GM12873 (cell line): ENCODE measurements at regions not wholly inside any gene's neighbourhood (a gene's known extent, or its start where the extent isn't known, plus 50 kb on each side); places are given as distances from the start of the nearest gene placed in this dataset.

Experiments used
- CTCF ChIP-seq: IDR thresholded peaks from 2 replicates; pipeline ENCODE4 v1.5.1; 2012; ENCODE audit warnings: low read depth, mild to moderate bottlenecking, moderate library complexity, low read length, control low read depth; ENCODE audit not compliant: insufficient read depth; ENCODE audit errors: missing control alignments

GRCh38 chr10:3469639-3470020 lies 297.0 kb upstream of the PITRM1 start:
- no peak for TF ChIP-seq CTCF

- TF ChIP-seq CTCF, result no peak
Measured at GRCh38 chr10:3468919-3469638, 296.5 kb upstream of the PITRM1 start.

- TF ChIP-seq CTCF, result no peak
Measured at GRCh38 chr10:3467052-3467951, 294.7 kb upstream of the PITRM1 start.

GRCh38 chr10:3465406-3465891 lies 292.9 kb upstream of the PITRM1 start:
- TF ChIP-seq CTCF, result no peak

- TF ChIP-seq CTCF, result no peak
Measured at GRCh38 chr10:3464760-3465405, 292.3 kb upstream of the PITRM1 start.

- no peak for TF ChIP-seq CTCF
Measured at GRCh38 chr10:3460420-3461128, 288.0 kb upstream of the PITRM1 start.
